SK-N-MC (cell line): ENCODE measurements at regions not wholly inside any gene's neighbourhood (a gene's known extent, or its start where the extent isn't known, plus 50 kb on each side); places are given as distances from the start of the nearest gene placed in this dataset.

Experiments used
- EZH2 ChIP-seq: fragments of 200-600 bp; sonication (generic); IDR thresholded peaks from one replicate; pipeline ENCODE4 v1.6.1; 2017; ENCODE audit warnings: antibody characterized with exemption
- POLR2AphosphoS5 ChIP-seq: IDR thresholded peaks from 2 replicates; pipeline ENCODE4 v1.6.1; 2012; ENCODE audit warnings: mild to moderate bottlenecking, low read depth, low read length, borderline replicate concordance

GRCh38 chr12:25420116-25420515, 133.0 kb downstream of the LMNTD1 start:
- TF ChIP-seq POLR2AphosphoS5, result no peak
- TF ChIP-seq EZH2, result no peak
